GM19035 (cell line): ENCODE measurements at regions not wholly inside any gene's neighbourhood (a gene's known extent, or its start where the extent isn't known, plus 50 kb on each side); places are given as distances from the start of the nearest gene placed in this dataset.
"Not testable (repeated sequence)": the region's sequence is repeated elsewhere in the genome, so short reads cannot be mapped to it uniquely, and the experiment has no call there.

ENCODE experiments used
- ATAC-seq: cut with Tn5 transposase; IDR thresholded peaks from one replicate; pipeline ENCODE4 v1.9.1; 2021; ENCODE audit not compliant: unreplicated experiment

- no peak for ATAC-seq
Measured at GRCh38 chr3:182487143-182487542, 306.2 kb upstream of the ATP11B start.

- ATAC-seq = no peak
Measured at GRCh38 chr3:182487611-182488010, 305.7 kb upstream of the ATP11B start.

- peak; percentile 54 for ATAC-seq
Measured at GRCh38 chr3:182490596-182491491, 302.5 kb upstream of the ATP11B start.

GRCh38 chr3:182491577-182491976, 301.7 kb upstream of the ATP11B start:
- ATAC-seq = no peak

- no peak for ATAC-seq
Measured at GRCh38 chr3:182492536-182492935, 300.8 kb upstream of the ATP11B start.

- no peak for ATAC-seq
Measured at GRCh38 chr3:182500289-182500688, 293.0 kb upstream of the ATP11B start.

- ATAC-seq = no peak
Measured at GRCh38 chr3:182501856-182502255, 291.4 kb upstream of the ATP11B start.

GRCh38 chr3:182503401-182503800, 289.9 kb upstream of the ATP11B start:
- no peak for ATAC-seq

- no peak for ATAC-seq
Measured at GRCh38 chr3:182508919-182509711, 284.2 kb upstream of the ATP11B start.

- ATAC-seq = no peak
Measured at GRCh38 chr3:182509844-182510460, 283.4 kb upstream of the ATP11B start.

- no peak for ATAC-seq
Measured at GRCh38 chr3:182514236-182514964, 278.9 kb upstream of the ATP11B start.

- no peak for ATAC-seq
Measured at GRCh38 chr3:182516597-182517336, 276.5 kb upstream of the ATP11B start.

GRCh38 chr3:182519569-182519968, 273.7 kb upstream of the ATP11B start:
- ATAC-seq = no peak

- ATAC-seq = no peak
Measured at GRCh38 chr3:182521339-182521738, 272.0 kb upstream of the ATP11B start.

GRCh38 chr3:182523424-182523823, 269.9 kb upstream of the ATP11B start:
- ATAC-seq = not testable (repeated sequence)

- ATAC-seq = no peak
Measured at GRCh38 chr3:182523836-182524235, 269.5 kb upstream of the ATP11B start.

GRCh38 chr3:182524711-182525401, 268.4 kb upstream of the ATP11B start:
- ATAC-seq = no peak

- no peak for ATAC-seq
Measured at GRCh38 chr3:182525766-182526374, 267.4 kb upstream of the ATP11B start.

GRCh38 chr3:182527745-182528144, 265.6 kb upstream of the ATP11B start:
- ATAC-seq = no peak
